C4-2B (cell line): ENCODE measurements at regions not wholly inside any gene's neighbourhood (a gene's known extent, or its start where the extent isn't known, plus 50 kb on each side); places are given as distances from the start of the nearest gene placed in this dataset.
"Not testable (repeated sequence)": the region's sequence is repeated elsewhere in the genome, so short reads cannot be mapped to it uniquely, and the experiment has no call there.

ENCODE experiments used
- CTCF ChIP-seq: fragments of 450-650 bp; conservative IDR thresholded peaks from 2 replicates; pipeline ENCODE4 v1.5.1; 2017; ENCODE audit warnings: mild to moderate bottlenecking
- ZFX ChIP-seq: fragments of 450-650 bp; IDR thresholded peaks from 2 replicates; pipeline ENCODE4 v1.6.1; 2017

- TF ChIP-seq CTCF, ZFX: not testable (repeated sequence)
Observed at GRCh38 chr20:29570126-29570525, 1687.3 kb upstream of the DEFB115 start.
